ENCODE measurements at regions not wholly inside any gene's neighbourhood (a gene's known extent, or its start where the extent isn't known, plus 50 kb on each side); places are given as distances from the start of the nearest gene placed in this dataset.

GRCh38 chr1:218701131-218701530 is 356.0 kb downstream of the TGFB2 start:
- TF ChIP-seq CTCF (conservative IDR thresholded peaks at IDR 0.05; ENCODE audit: low read length) (no peak), EZH2phosphoT487 (IDR thresholded peaks at IDR 0.05; ENCODE audit: borderline replicate concordance, low read depth, low read length) (no peak)

Measured in OCI-LY7 (cell line).